Upper lobe of left lung (tissue), 6 donors: ENCODE measurements at regions not wholly inside any gene's neighbourhood (a gene's known extent, or its start where the extent isn't known, plus 50 kb on each side); places are given as distances from the start of the nearest gene placed in this dataset.

Experiments
- ATAC-seq, 2 donors: fragments of 200-7000 bp; cut with Tn5 transposase; one replicate each; pipeline ENCODE4 v1.9.1; 2022; ENCODE audit warnings: mild to moderate bottlenecking in 2 of 2, moderate library complexity in 2 of 2; ENCODE audit not compliant: low FRiP score in 2 of 2
- DNase-seq, 2 donors: peaks; one replicate each; pipeline ENCODE4 v3.0.0-alpha.2; 2019 to 2020
- H3K27ac ChIP-seq, 4 donors: fragments of 200-600 bp; sonication (generic); one replicate each; pipeline ENCODE4 v1.5.1; 2016 to 2019
- H3K27me3 ChIP-seq, 4 donors: fragments of 200-600 bp; sonication (generic); one replicate each; pipeline ENCODE4 v1.5.1; 2017 to 2019
- H3K36me3 ChIP-seq, 4 donors: fragments of 200-600 bp; sonication (generic); one replicate each; pipeline ENCODE4 v1.5.1; 2016 to 2019
- H3K4me1 ChIP-seq, 4 donors: fragments of 200-600 bp; sonication (generic); one replicate each; pipeline ENCODE4 v1.5.1; 2018 to 2019
- H3K4me3 ChIP-seq, 4 donors: fragments of 200-600 bp; sonication (generic); one replicate each; pipeline ENCODE4 v1.5.1; 2017 to 2019; ENCODE audit warnings: mild to moderate bottlenecking in 2 of 4, moderate library complexity in 1 of 4
- H3K9me3 ChIP-seq, 4 donors: fragments of 200-600 bp; sonication (generic); one replicate each; pipeline ENCODE4 v1.5.1; 2018 to 2019
- CTCF ChIP-seq, 6 experiments: fragments of 450-650 bp in 4 of 6; fragments of 200-600 bp in 2 of 6; sonication (generic) in 2 of 6; IDR thresholded peaks; one replicate each; pipeline ENCODE4 v1.5.1; 2016 to 2019; ENCODE audit warnings: antibody characterized with exemption in 6 of 6
- WGBS, 2 donors: methylation state at CpG; one replicate each; pipeline ENCODE4 v1.1.5; 2017 to 2018; 5-methylcytosine and 5-hydroxymethylcytosine counted together
- donor health status: DM: no; HTN: no; CAD: no; lungs with moderate emphysema.
- donor health status: DM: no; HTN: yes; CAD: no; lungs with severe emphysema.

GRCh38 chrX:63835361-63835760 lies 50.3 kb upstream of the ARHGEF9 start:
- TF ChIP-seq CTCF (IDR thresholded peaks at IDR 0.05), result no peak
- DNase-seq (no peak), ATAC-seq (no peak)
- no peak overlapping the region for H3K27ac ChIP-seq
- H3K4me3 ChIP-seq, result no peak overlapping the region
- no peaks in the 10 kb centered on the region for H3K27me3 ChIP-seq
- H3K4me1 ChIP-seq, result no peaks in the 10 kb centered on the region
- H3K9me3 ChIP-seq, result no peaks in the 10 kb centered on the region
- WGBS, 2 donors, result 74 to 89% methylated on average over 4 of the region's 4 CpGs
- no peaks in the 10 kb centered on the region for H3K36me3 ChIP-seq
